Osteoblast (primary cell): ENCODE measurements at regions not wholly inside any gene's neighbourhood (a gene's known extent, or its start where the extent isn't known, plus 50 kb on each side); places are given as distances from the start of the nearest gene placed in this dataset.
"Not testable (repeated sequence)": the region's sequence is repeated elsewhere in the genome, so short reads cannot be mapped to it uniquely, and the experiment has no call there.

Source experiments
- DNase-seq: peaks from one replicate; pipeline ENCODE4 v3.0.0; 2011; ENCODE audit warnings: low spot score, mixed read lengths; ENCODE audit not compliant: insufficient read length; ENCODE audit errors: missing footprints
- H2AFZ ChIP-seq: 2 replicates; pipeline ENCODE4 v1.6.0; 2011; ENCODE audit warnings: mild to moderate bottlenecking, low read length
- H3K27ac ChIP-seq: 2 replicates; pipeline ENCODE4 v1.5.1; 2011; ENCODE audit warnings: mild to moderate bottlenecking, low read depth, low read length, moderate library complexity
- H3K27me3 ChIP-seq: 2 replicates; pipeline ENCODE4 v1.6.0; 2012; ENCODE audit warnings: mild to moderate bottlenecking, control low read depth, inconsistent platforms, low read length, moderate library complexity; ENCODE audit not compliant: insufficient read depth
- H3K36me3 ChIP-seq: 2 replicates; pipeline ENCODE4 v1.5.1; 2011; ENCODE audit warnings: mild to moderate bottlenecking, low read length, control low read depth, moderate library complexity; ENCODE audit not compliant: insufficient read depth
- H3K4me1 ChIP-seq: 2 replicates; pipeline ENCODE4 v1.5.1; 2011; ENCODE audit warnings: mild to moderate bottlenecking, low read length, control low read depth, moderate library complexity; ENCODE audit not compliant: insufficient read depth
- H3K4me2 ChIP-seq: 2 replicates; pipeline ENCODE4 v1.6.0; 2011; ENCODE audit warnings: mild to moderate bottlenecking, low read length; ENCODE audit not compliant: insufficient read depth
- H3K4me3 ChIP-seq: fragments of 200-600 bp; sonication (generic); 3 replicates; pipeline ENCODE4 v1.5.1; 2012; ENCODE audit warnings: mild to moderate bottlenecking, low read length, inconsistent platforms; ENCODE audit not compliant: insufficient read depth
- H3K79me2 ChIP-seq: 2 replicates; pipeline ENCODE4 v1.6.0; 2012; ENCODE audit warnings: mild to moderate bottlenecking, low read length, control low read depth, inconsistent platforms; ENCODE audit not compliant: insufficient read depth
- H3K9me3 ChIP-seq: 2 replicates; pipeline ENCODE4 v1.5.1; 2011; ENCODE audit warnings: low read depth, low read length, control low read depth
- H4K20me1 ChIP-seq: 2 replicates; pipeline ENCODE4 v1.6.0; 2012; ENCODE audit warnings: mild to moderate bottlenecking, low read length, control low read depth; ENCODE audit not compliant: insufficient read depth
- CTCF ChIP-seq: IDR thresholded peaks from 2 replicates; pipeline ENCODE4 v1.5.1; 2011; ENCODE audit warnings: mild to moderate bottlenecking, low read depth, low read length, moderate library complexity; ENCODE audit errors: extremely low read depth

GRCh38 chr2:429575-430254 is 141.8 kb upstream of the ALKAL2 start:
- H3K79me2 ChIP-seq, result no peaks in the 10 kb centered on the region
- H3K36me3 ChIP-seq, result no peaks in the 10 kb centered on the region
- no peak overlapping the region for H3K4me3 ChIP-seq
- DNase-seq, result no peak
- no peaks in the 10 kb centered on the region for H3K4me1 ChIP-seq
- H2AFZ ChIP-seq, result no peak overlapping the region
- H3K27me3 ChIP-seq, result no peaks in the 10 kb centered on the region
- H3K9me3 ChIP-seq, result no peaks in the 10 kb centered on the region
- H3K4me2 ChIP-seq, result no peak overlapping the region
- H3K27ac ChIP-seq, result no peak overlapping the region
- TF ChIP-seq CTCF, result no peak
- no peaks in the 10 kb centered on the region for H4K20me1 ChIP-seq

GRCh38 chr2:429142-429541 is 141.3 kb upstream of the ALKAL2 start:
- Histone ChIP-seq H3K27ac (no peak overlapping the region), H3K4me1 (no peaks in the 10 kb centered on the region), H3K79me2 (no peaks in the 10 kb centered on the region), H3K36me3 (no peaks in the 10 kb centered on the region), H3K4me2 (no peak overlapping the region), H4K20me1 (no peaks in the 10 kb centered on the region), H3K9me3 (no peaks in the 10 kb centered on the region), H2AFZ (no peak overlapping the region), H3K4me3 (no peak overlapping the region), H3K27me3 (no peaks in the 10 kb centered on the region)
- no peak for DNase-seq
- no peak for TF ChIP-seq CTCF

GRCh38 chr2:428591-428990 is 140.7 kb upstream of the ALKAL2 start:
- H3K36me3 ChIP-seq, result no peaks in the 10 kb centered on the region
- H3K9me3 ChIP-seq, result no peaks in the 10 kb centered on the region
- no peak overlapping the region for H3K4me2 ChIP-seq
- TF ChIP-seq CTCF, result no peak
- H3K4me3 ChIP-seq, result no peak overlapping the region
- no peak overlapping the region for H2AFZ ChIP-seq
- H3K27ac ChIP-seq, result no peak overlapping the region
- no peaks in the 10 kb centered on the region for H3K79me2 ChIP-seq
- DNase-seq, result no peak
- no peaks in the 10 kb centered on the region for H3K4me1 ChIP-seq
- H3K27me3 ChIP-seq, result no peaks in the 10 kb centered on the region
- H4K20me1 ChIP-seq, result no peaks in the 10 kb centered on the region

GRCh38 chr2:426696-427095 is 138.8 kb upstream of the ALKAL2 start:
- H3K36me3 ChIP-seq, H2AFZ ChIP-seq, H3K79me2 ChIP-seq, H3K4me2 ChIP-seq, H3K27ac ChIP-seq, H3K4me1 ChIP-seq, H3K4me3 ChIP-seq, H3K27me3 ChIP-seq, H3K9me3 ChIP-seq, H4K20me1 ChIP-seq, DNase-seq: not testable (repeated sequence)
